Memory B cell (primary cell): ENCODE measurements at regions not wholly inside any gene's neighbourhood (a gene's known extent, or its start where the extent isn't known, plus 50 kb on each side); places are given as distances from the start of the nearest gene placed in this dataset.
"Not testable (repeated sequence)": the region's sequence is repeated elsewhere in the genome, so short reads cannot be mapped to it uniquely, and the experiment has no call there.

ENCODE experiments used
- ATAC-seq: fragments of 150-1000 bp; cut with Tn5 transposase; 2 replicates; pipeline ENCODE4 v1.10.0; 2021; ENCODE audit warnings: low read depth, mild to moderate bottlenecking, moderate library complexity
- DNase-seq, 2 donors: peaks; one replicate each; pipeline ENCODE4 v3.0.0; 2022; ENCODE audit warnings: low spot score in 2 of 2
- H3K27ac Mint-ChIP-seq: one replicate; pipeline ENCODE4 v1.8.0; 2022; ENCODE audit warnings: mild to moderate bottlenecking, moderate library complexity, mixed read lengths
- H3K27me3 Mint-ChIP-seq: one replicate; pipeline ENCODE4 v1.8.0; 2022; ENCODE audit warnings: mixed read lengths
- H3K36me3 Mint-ChIP-seq: one replicate; pipeline ENCODE4 v1.8.0; 2022; ENCODE audit warnings: mild to moderate bottlenecking, mixed read lengths
- H3K4me1 Mint-ChIP-seq: one replicate; pipeline ENCODE4 v1.8.0; 2022; ENCODE audit warnings: mixed read lengths
- H3K4me3 Mint-ChIP-seq: one replicate; pipeline ENCODE4 v1.8.0; 2022; ENCODE audit warnings: mild to moderate bottlenecking, moderate library complexity, mixed read lengths
- H3K9me3 Mint-ChIP-seq: one replicate; pipeline ENCODE4 v1.8.0; 2022; ENCODE audit warnings: mixed read lengths

DNA sequence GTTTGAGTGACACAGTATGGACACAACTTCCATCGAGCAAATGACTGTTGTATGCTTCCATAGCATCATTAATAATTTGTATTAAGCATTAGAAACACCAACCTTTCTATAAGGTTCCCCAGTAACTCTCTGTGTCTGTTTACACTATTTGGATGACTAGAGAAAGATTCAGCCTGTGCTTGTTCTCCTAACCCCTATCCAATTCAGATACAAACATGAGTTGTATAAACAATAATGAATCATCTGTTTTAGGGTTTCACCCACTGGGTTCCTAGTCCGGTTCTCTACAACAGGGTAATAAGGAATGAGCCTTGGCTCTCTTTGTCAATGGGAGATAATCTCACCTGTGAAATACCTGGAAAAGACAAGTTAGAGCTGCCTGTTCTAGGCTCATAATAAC, 894.1 kb upstream of the PIK3C3 start:
- Mint-ChIP-seq H3K4me1 (no peaks in the 10 kb centered on the region), H3K27me3 (no peaks in the 10 kb centered on the region), H3K9me3 (peaks cover 11% of the 10 kb centered on the region), H3K27ac (no peak overlapping the region), H3K4me3 (no peak overlapping the region), H3K36me3 (no peaks in the 10 kb centered on the region)
- ATAC-seq = no peak
- DNase-seq = no peak

DNA sequence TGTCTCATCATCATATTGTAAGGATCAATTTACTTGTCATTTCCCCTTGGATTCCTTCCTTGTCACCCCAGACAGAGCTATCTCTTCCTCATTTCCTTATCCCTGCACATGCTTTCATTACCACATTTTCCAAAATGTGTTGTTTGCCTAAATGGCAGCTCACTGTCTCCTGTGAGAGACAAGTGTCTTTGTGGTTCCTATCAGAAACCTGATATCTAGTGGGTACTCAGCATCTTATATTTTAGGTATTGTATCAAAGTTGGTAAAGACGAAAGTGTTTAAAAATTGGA, 896.0 kb upstream of the PIK3C3 start:
- Mint-ChIP-seq H3K9me3 (peaks cover 11% of the 10 kb centered on the region), H3K27me3 (no peaks in the 10 kb centered on the region), H3K27ac (no peak overlapping the region), H3K36me3 (no peaks in the 10 kb centered on the region), H3K4me3 (no peak overlapping the region), H3K4me1 (no peaks in the 10 kb centered on the region)
- DNase-seq (no peak), ATAC-seq (no peak)

DNA sequence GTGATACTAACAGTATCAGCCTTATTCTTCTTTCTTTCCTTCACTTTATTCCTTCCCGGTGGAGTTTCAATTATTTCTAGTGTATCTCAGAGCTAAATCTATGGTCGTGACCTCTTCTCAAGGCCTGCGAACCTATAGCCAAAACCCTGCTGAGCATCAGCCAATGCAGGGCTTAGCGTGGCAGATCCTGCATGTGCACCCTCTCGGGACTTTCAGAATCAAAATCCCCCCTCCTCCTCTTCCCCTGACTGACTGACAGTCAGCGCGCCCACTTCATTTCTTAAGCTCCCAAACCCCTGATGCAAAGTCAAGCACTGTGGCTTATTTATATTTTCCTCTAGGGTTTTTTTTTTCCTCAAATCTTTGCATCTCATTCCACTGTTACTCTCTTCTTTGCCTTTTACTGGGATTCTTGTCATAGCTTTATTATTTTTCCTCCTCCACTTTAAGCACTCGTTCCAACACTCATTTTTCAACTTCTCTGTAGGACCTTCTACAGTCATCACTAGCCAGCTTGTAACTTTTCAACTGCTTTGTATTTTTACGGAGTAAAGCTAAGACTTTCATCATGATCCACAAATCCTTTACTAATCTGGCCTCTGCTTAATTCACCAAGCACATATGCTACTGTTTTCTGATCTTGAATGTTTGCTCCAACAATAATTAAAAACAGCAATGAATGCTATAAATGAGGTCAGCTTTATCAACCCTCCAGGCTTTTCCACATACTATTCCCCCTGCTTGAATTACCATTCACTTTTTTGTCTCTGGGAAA, 896.5 kb upstream of the PIK3C3 start:
- Mint-ChIP-seq H3K36me3 (no peaks in the 10 kb centered on the region), H3K4me3 (no peak overlapping the region), H3K27me3 (no peaks in the 10 kb centered on the region), H3K27ac (no peak overlapping the region), H3K4me1 (no peaks in the 10 kb centered on the region), H3K9me3 (peaks cover 11% of the 10 kb centered on the region)
- DNase-seq (no peak), ATAC-seq (no peak)

GRCh38 chr18:41052625-41053024, 902.4 kb upstream of the PIK3C3 start:
- Mint-ChIP-seq H3K4me3 (no peak overlapping the region), H3K9me3 (peaks cover 6% of the 10 kb centered on the region), H3K4me1 (no peaks in the 10 kb centered on the region), H3K36me3 (no peaks in the 10 kb centered on the region), H3K27ac (no peak overlapping the region), H3K27me3 (no peaks in the 10 kb centered on the region)
- ATAC-seq (no peak), DNase-seq (no peak)

DNA sequence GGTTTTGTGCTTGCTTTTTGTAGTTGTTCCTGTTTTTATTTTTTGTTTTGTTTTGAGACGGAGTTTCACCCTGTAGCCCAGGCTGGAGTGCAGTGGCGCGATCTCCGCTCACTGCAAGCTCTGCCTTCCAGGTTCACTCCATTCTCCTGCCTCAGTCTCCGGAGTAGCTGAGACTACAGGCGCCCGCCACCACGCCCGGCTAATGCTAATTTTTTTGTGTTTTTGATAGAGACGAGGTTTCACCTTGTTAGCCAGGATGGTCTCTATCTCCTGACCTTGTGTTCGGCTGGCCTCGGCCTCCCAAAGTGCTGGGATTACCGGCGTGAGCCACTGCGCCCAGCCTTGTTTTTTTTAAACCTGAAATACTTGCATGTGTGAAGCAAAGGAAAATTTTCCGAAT, 908.8 kb upstream of the PIK3C3 start:
- H3K4me3 Mint-ChIP-seq, H3K36me3 Mint-ChIP-seq: not testable (repeated sequence)

GRCh38 chr18:41043876-41044275, 911.2 kb upstream of the PIK3C3 start:
- no peaks in the 10 kb centered on the region for H3K9me3 Mint-ChIP-seq
- no peaks in the 10 kb centered on the region for H3K27me3 Mint-ChIP-seq
- no peak for DNase-seq
- H3K27ac Mint-ChIP-seq = no peak overlapping the region
- H3K4me3 Mint-ChIP-seq = no peak overlapping the region
- ATAC-seq = no peak
- H3K4me1 Mint-ChIP-seq = no peaks in the 10 kb centered on the region
- H3K36me3 Mint-ChIP-seq = no peaks in the 10 kb centered on the region

More for the DNA sequence above, 908.8 kb upstream of the PIK3C3 start:
- not testable (repeated sequence) for ATAC-seq, H3K27me3 Mint-ChIP-seq, H3K9me3 Mint-ChIP-seq, H3K27ac Mint-ChIP-seq, DNase-seq, H3K4me1 Mint-ChIP-seq

- H3K4me3 Mint-ChIP-seq = no peak overlapping the region
- DNase-seq (no peak), ATAC-seq (no peak)
- no peaks in the 10 kb centered on the region for H3K36me3 Mint-ChIP-seq
- no peaks in the 10 kb centered on the region for H3K4me1 Mint-ChIP-seq
- no peaks in the 10 kb centered on the region for H3K27me3 Mint-ChIP-seq
- no peaks in the 10 kb centered on the region for H3K9me3 Mint-ChIP-seq
- H3K27ac Mint-ChIP-seq = no peak overlapping the region
Observed at GRCh38 chr18:41042866-41043265, 912.2 kb upstream of the PIK3C3 start.

- no peak overlapping the region for H3K27ac Mint-ChIP-seq
- no peaks in the 10 kb centered on the region for H3K4me1 Mint-ChIP-seq
- H3K27me3 Mint-ChIP-seq = no peaks in the 10 kb centered on the region
- H3K9me3 Mint-ChIP-seq = peaks cover 3% of the 10 kb centered on the region
- no peak overlapping the region for H3K4me3 Mint-ChIP-seq
- DNase-seq (no peak), ATAC-seq (no peak)
- H3K36me3 Mint-ChIP-seq = no peaks in the 10 kb centered on the region
Observed at GRCh38 chr18:41038071-41038470, 917.0 kb upstream of the PIK3C3 start.

- no peaks in the 10 kb centered on the region for H3K4me1 Mint-ChIP-seq
- ATAC-seq = no peak
- no peaks in the 10 kb centered on the region for H3K27me3 Mint-ChIP-seq
- peaks cover 3% of the 10 kb centered on the region for H3K9me3 Mint-ChIP-seq
- no peak for DNase-seq
- H3K36me3 Mint-ChIP-seq = no peaks in the 10 kb centered on the region
- no peak overlapping the region for H3K27ac Mint-ChIP-seq
- no peak overlapping the region for H3K4me3 Mint-ChIP-seq
Observed at GRCh38 chr18:41036346-41036745, 918.7 kb upstream of the PIK3C3 start.

DNA sequence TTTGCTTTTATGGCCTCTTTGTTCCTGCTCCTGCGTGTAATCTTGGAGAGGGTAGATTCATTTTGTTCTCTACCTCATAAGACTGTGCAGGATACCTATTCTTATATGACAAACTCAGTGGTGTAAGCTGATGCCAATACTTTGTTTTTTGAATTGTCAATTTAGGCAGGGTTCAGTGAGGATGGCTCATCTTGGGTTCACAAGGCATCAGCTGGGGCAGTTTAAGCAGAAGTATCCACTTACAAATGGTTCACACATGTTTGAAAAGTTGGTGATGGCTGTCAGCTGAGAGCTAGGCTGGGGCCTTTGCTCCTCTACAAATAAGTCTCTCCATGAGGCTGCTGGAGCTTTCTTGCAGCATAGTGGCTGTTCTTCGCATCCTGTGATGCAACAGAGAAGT, 920.6 kb upstream of the PIK3C3 start:
- H3K27me3 Mint-ChIP-seq = no peaks in the 10 kb centered on the region
- no peak overlapping the region for H3K4me3 Mint-ChIP-seq
- H3K36me3 Mint-ChIP-seq = no peaks in the 10 kb centered on the region
- no peak overlapping the region for H3K27ac Mint-ChIP-seq
- DNase-seq (no peak), ATAC-seq (no peak)
- H3K4me1 Mint-ChIP-seq = no peaks in the 10 kb centered on the region
- peaks cover 3% of the 10 kb centered on the region for H3K9me3 Mint-ChIP-seq

DNA sequence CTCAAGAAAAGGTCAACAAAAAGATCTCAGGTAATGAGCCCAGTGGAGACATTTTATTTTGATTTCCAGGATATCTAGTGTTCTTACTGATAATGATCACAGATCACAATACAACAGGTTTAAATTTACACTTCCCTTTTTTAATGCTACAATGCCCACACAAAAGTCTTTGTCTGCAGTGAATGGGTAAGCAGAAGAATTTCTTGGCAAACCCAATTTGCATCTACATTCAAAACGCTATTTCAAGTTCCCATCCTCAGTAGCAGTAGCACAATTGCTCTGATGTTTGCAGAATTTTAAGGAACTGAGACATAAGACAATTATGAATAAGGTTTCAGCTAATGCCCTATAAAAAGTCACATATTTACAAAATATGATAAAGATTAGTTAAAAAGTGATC, 929.4 kb upstream of the PIK3C3 start:
- Mint-ChIP-seq H3K4me1 (no peaks in the 10 kb centered on the region), H3K36me3 (no peaks in the 10 kb centered on the region), H3K27me3 (no peaks in the 10 kb centered on the region), H3K27ac (no peak overlapping the region), H3K9me3 (no peaks in the 10 kb centered on the region), H3K4me3 (no peak overlapping the region)
- ATAC-seq (peak; percentile 49), DNase-seq (no peak)

- no peaks in the 10 kb centered on the region for H3K27me3 Mint-ChIP-seq
- H3K27ac Mint-ChIP-seq = no peak overlapping the region
- DNase-seq (no peak), ATAC-seq (no peak)
- no peaks in the 10 kb centered on the region for H3K4me1 Mint-ChIP-seq
- H3K4me3 Mint-ChIP-seq = no peak overlapping the region
- no peaks in the 10 kb centered on the region for H3K36me3 Mint-ChIP-seq
- no peaks in the 10 kb centered on the region for H3K9me3 Mint-ChIP-seq
Observed at GRCh38 chr18:41024792-41025191, 930.2 kb upstream of the PIK3C3 start.

DNA sequence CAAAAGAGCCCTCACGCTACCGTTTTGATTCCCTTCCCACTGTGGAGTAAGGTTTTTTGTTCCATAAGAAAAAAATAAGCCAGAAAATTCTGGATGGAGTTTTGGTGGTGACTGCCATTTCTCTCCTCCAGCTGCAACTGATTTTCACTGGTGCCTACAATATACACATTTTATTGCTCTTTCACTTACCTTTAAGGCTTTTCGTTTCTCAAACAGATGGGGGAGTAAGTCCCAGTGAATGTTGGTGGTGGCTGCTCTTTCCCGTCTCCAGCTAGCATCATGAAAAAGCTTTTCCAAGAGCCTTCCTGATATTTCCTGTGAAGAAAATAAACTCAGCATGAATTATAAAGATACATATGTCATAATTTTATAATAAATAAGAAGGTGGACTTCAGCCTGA, 932.5 kb upstream of the PIK3C3 start:
- Mint-ChIP-seq H3K4me1 (no peaks in the 10 kb centered on the region), H3K4me3 (no peak overlapping the region), H3K9me3 (peaks cover 1% of the 10 kb centered on the region), H3K27ac (no peak overlapping the region), H3K27me3 (no peaks in the 10 kb centered on the region), H3K36me3 (no peaks in the 10 kb centered on the region)
- ATAC-seq (no peak), DNase-seq (no peak)

GRCh38 chr18:41021089-41021488, 933.9 kb upstream of the PIK3C3 start:
- no peak overlapping the region for H3K4me3 Mint-ChIP-seq
- no peaks in the 10 kb centered on the region for H3K4me1 Mint-ChIP-seq
- H3K36me3 Mint-ChIP-seq = no peaks in the 10 kb centered on the region
- ATAC-seq = no peak
- no peak overlapping the region for H3K27ac Mint-ChIP-seq
- DNase-seq = no peak
- peaks cover 3% of the 10 kb centered on the region for H3K9me3 Mint-ChIP-seq
- H3K27me3 Mint-ChIP-seq = no peaks in the 10 kb centered on the region

- Mint-ChIP-seq H3K4me1 (no peaks in the 10 kb centered on the region), H3K4me3 (no peak overlapping the region), H3K27me3 (no peaks in the 10 kb centered on the region), H3K27ac (no peak overlapping the region), H3K36me3 (no peaks in the 10 kb centered on the region), H3K9me3 (peaks cover 5% of the 10 kb centered on the region)
- ATAC-seq (no peak), DNase-seq (no peak)
Observed at GRCh38 chr18:41012194-41012593, 942.8 kb upstream of the PIK3C3 start.
